ENCODE measurements at regions not wholly inside any gene's neighbourhood (a gene's known extent, or its start where the extent isn't known, plus 50 kb on each side); places are given as distances from the start of the nearest gene placed in this dataset.

DNA sequence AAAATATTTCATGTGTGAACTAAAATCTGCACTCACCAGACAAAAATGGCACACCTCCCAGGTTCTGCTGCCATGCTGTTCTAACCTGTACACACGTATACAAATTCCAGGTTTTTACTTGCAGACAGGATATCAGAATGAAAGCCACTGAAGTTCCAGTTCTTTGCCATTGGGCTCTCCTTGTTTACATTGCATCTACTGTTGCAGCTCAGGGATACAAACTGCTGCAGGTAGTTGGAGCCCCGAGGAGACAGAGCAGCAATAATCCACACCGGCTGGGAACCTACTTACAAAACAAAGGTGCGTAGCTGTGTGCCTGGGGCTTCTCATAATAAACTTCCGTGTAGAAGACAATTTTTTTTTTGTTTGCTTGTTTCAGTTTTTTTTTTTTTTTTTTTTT is 59.6 kb downstream of the HAPSTR1 start:
- peaks cover 10% of the 10 kb centered on the region for H3K27me3 ChIP-seq (ENCODE audit: insufficient read depth, poor library complexity, severe bottlenecking)
- no peak overlapping the region for H3K27ac ChIP-seq (replicated peaks)
- TF ChIP-seq GABPA (IDR thresholded peaks at IDR 0.05; ENCODE audit: low read depth) = no peak
- TF ChIP-seq, protein P1, sequence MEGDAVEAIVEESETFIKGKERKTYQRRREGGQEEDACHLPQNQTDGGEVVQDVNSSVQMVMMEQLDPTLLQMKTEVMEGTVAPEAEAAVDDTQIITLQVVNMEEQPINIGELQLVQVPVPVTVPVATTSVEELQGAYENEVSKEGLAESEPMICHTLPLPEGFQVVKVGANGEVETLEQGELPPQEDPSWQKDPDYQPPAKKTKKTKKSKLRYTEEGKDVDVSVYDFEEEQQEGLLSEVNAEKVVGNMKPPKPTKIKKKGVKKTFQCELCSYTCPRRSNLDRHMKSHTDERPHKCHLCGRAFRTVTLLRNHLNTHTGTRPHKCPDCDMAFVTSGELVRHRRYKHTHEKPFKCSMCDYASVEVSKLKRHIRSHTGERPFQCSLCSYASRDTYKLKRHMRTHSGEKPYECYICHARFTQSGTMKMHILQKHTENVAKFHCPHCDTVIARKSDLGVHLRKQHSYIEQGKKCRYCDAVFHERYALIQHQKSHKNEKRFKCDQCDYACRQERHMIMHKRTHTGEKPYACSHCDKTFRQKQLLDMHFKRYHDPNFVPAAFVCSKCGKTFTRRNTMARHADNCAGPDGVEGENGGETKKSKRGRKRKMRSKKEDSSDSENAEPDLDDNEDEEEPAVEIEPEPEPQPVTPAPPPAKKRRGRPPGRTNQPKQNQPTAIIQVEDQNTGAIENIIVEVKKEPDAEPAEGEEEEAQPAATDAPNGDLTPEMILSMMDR (IDR thresholded peaks at IDR 0.05; ENCODE audit: insufficient read depth, low read length) = no peak
- TF ChIP-seq SPI1 (IDR thresholded peaks at IDR 0.05; ENCODE audit: borderline replicate concordance, low read depth) = no peak
- TF ChIP-seq, protein P2, sequence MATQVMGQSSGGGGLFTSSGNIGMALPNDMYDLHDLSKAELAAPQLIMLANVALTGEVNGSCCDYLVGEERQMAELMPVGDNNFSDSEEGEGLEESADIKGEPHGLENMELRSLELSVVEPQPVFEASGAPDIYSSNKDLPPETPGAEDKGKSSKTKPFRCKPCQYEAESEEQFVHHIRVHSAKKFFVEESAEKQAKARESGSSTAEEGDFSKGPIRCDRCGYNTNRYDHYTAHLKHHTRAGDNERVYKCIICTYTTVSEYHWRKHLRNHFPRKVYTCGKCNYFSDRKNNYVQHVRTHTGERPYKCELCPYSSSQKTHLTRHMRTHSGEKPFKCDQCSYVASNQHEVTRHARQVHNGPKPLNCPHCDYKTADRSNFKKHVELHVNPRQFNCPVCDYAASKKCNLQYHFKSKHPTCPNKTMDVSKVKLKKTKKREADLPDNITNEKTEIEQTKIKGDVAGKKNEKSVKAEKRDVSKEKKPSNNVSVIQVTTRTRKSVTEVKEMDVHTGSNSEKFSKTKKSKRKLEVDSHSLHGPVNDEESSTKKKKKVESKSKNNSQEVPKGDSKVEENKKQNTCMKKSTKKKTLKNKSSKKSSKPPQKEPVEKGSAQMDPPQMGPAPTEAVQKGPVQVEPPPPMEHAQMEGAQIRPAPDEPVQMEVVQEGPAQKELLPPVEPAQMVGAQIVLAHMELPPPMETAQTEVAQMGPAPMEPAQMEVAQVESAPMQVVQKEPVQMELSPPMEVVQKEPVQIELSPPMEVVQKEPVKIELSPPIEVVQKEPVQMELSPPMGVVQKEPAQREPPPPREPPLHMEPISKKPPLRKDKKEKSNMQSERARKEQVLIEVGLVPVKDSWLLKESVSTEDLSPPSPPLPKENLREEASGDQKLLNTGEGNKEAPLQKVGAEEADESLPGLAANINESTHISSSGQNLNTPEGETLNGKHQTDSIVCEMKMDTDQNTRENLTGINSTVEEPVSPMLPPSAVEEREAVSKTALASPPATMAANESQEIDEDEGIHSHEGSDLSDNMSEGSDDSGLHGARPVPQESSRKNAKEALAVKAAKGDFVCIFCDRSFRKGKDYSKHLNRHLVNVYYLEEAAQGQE (IDR thresholded peaks at IDR 0.05; ENCODE audit: insufficient replicate concordance, low read depth) = no peak
- no peak for TF ChIP-seq POLR2AphosphoS5 (IDR thresholded peaks at IDR 0.05; ENCODE audit: low read depth)
- no peak for DNase-seq (ENCODE audit: low read depth in 1 of 2, low spot score in 1 of 2)
- no peak overlapping the region for H3K4me3 ChIP-seq (replicated peaks; ENCODE audit: insufficient read depth, low read length)

DNA sequence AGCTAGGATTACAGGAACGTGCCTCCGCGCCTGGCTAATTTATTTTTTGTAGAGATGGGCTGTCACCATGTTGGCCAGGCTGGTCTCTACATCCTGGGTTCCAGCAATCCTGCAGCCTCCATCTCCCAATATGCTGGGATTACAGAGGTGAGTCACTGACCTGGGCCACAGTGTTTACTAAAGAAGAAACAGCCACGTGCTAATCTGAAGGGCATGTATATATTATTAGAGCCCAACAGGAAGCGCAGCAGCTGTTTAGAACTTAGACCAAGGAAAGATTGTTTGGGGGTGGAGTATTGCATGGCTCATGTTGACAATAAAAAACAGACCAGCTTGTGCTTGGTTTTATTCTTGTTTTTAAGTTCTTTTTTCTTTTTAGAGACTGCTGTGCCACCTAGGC is 60.2 kb downstream of the HAPSTR1 start:
- Histone ChIP-seq H3K27ac (replicated peaks) (no peak overlapping the region), H3K27me3 (ENCODE audit: insufficient read depth, poor library complexity, severe bottlenecking) (peaks cover 10% of the 10 kb centered on the region), H3K4me3 (replicated peaks; ENCODE audit: insufficient read depth, low read length) (no peak overlapping the region)
- no peak for DNase-seq (ENCODE audit: low read depth in 1 of 2, low spot score in 1 of 2)
- TF ChIP-seq POLR2AphosphoS5 (IDR thresholded peaks at IDR 0.05; ENCODE audit: low read depth) (no peak), GABPA (IDR thresholded peaks at IDR 0.05; ENCODE audit: low read depth) (no peak), SPI1 (IDR thresholded peaks at IDR 0.05; ENCODE audit: borderline replicate concordance, low read depth) (no peak)
- TF ChIP-seq, protein P1 (IDR thresholded peaks at IDR 0.05; ENCODE audit: insufficient read depth, low read length) = no peak
- TF ChIP-seq, protein P2 (IDR thresholded peaks at IDR 0.05; ENCODE audit: insufficient replicate concordance, low read depth) = no peak

DNA sequence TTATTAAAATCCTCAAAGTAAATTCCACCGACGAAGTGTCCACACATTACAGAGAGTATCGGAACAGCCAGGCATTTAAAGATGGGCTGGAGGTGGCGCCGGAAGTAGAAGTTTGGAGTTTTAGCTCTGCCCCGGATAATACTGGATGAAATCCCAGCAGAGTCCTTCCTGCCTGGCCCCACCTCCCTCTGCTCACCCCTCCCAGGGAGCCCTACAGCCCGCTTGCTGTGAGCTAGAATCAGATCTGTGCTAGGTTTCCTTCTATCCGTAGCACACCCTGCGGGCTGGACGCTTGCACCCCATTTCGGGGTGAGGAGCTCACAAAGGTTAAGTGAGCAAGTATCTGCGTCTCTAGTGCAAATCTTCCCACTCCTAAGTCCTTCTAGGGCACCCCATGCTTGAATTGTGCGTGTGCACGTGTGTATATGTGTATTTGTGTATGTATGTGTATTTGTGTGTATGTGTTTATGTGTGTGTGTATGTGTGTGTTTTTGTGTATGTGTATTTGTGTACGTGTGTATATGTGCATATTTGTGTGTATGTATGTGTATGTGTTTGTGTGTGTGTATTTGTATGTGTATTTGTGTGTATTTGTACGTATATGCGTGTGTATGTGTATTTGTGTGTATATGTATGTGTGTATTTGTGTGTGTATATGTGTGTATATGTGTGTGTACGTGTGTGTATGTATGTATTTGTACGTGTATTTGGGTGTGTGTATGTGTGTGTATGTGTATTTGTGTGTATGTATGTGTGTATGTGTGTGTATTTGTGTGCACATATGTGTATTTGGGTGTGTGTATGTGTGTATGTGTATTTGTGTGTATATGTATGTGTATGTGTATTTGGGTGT is 61.4 kb downstream of the HAPSTR1 start:
- Histone ChIP-seq H3K27ac (replicated peaks) (no peak overlapping the region), H3K4me3 (replicated peaks; ENCODE audit: insufficient read depth, low read length) (no peak overlapping the region), H3K27me3 (ENCODE audit: insufficient read depth, poor library complexity, severe bottlenecking) (peaks cover 10% of the 10 kb centered on the region)
- no peak for DNase-seq (ENCODE audit: low read depth in 1 of 2, low spot score in 1 of 2)
- TF ChIP-seq SPI1 (IDR thresholded peaks at IDR 0.05; ENCODE audit: borderline replicate concordance, low read depth) (no peak), GABPA (IDR thresholded peaks at IDR 0.05; ENCODE audit: low read depth) (no peak), POLR2AphosphoS5 (IDR thresholded peaks at IDR 0.05; ENCODE audit: low read depth) (no peak)
- TF ChIP-seq, protein P2 (IDR thresholded peaks at IDR 0.05; ENCODE audit: insufficient replicate concordance, low read depth) = no peak
- TF ChIP-seq, protein P1 (IDR thresholded peaks at IDR 0.05; ENCODE audit: insufficient read depth, low read length) = no peak
